Psoas muscle (tissue), 7 donors: ENCODE measurements at regions not wholly inside any gene's neighbourhood (a gene's known extent, or its start where the extent isn't known, plus 50 kb on each side); places are given as distances from the start of the nearest gene placed in this dataset.

Source experiments
- ATAC-seq, 4 donors: fragments of 200-7000 bp; cut with Tn5 transposase; one replicate each; pipeline ENCODE4 v1.9.1; 2020; ENCODE audit warnings: moderate library complexity in 3 of 4, mild to moderate bottlenecking in 2 of 4
- DNase-seq, 2 donors: peaks; one replicate each; pipeline ENCODE4 v3.0.0-alpha.2; 2020
- H3K27ac ChIP-seq: fragments of 200-600 bp; one replicate; pipeline ENCODE4 v1.8.0; 2022
- H3K27me3 ChIP-seq, 3 donors: fragments of 200-600 bp in 1 of 3; one replicate each; pipeline versions ENCODE4 v1.6.1 to v1.8.0; 2013 to 2022; ENCODE audit warnings: low read length in 2 of 3, mild to moderate bottlenecking in 2 of 3, moderate library complexity in 1 of 3; ENCODE audit not compliant: insufficient read depth in 3 of 3
- H3K36me3 ChIP-seq, 2 donors: fragments of 200-600 bp in 1 of 2; one replicate each; pipeline versions ENCODE4 v1.6.1 to v1.8.0; 2013 to 2022; ENCODE audit warnings: low read depth in 1 of 2, mild to moderate bottlenecking in 1 of 2, moderate library complexity in 1 of 2; ENCODE audit not compliant: insufficient read depth in 1 of 2
- H3K4me1 ChIP-seq: fragments of 200-600 bp; one replicate; pipeline ENCODE4 v1.8.0; 2022
- H3K4me3 ChIP-seq: fragments of 200-600 bp; one replicate; pipeline ENCODE4 v1.8.0; 2022; ENCODE audit warnings: mild to moderate bottlenecking
- H3K9me3 ChIP-seq: fragments of 200-600 bp; one replicate; pipeline ENCODE4 v1.8.0; 2022
- WGBS, 3 donors: extraction: QIAGEN DNeasy Blood & Tissue Kit; methylation state at CpG; one replicate each; pipeline versions ENCODE4 v1.1.6 to v1.1.7; 2013; 5-methylcytosine and 5-hydroxymethylcytosine counted together
- intact Hi-C, 2 donors: fragments of 100-400 bp; cut with DNase I; formaldehyde crosslinking; loops; one replicate each; pipeline versions ENCODE4 v1.11.0 to v1.14.2; 2022
- TF ChIP-seq, protein P1 (sequence below): fragments of 200-600 bp; IDR thresholded peaks from one replicate; pipeline ENCODE4 v1.8.0; 2022; ENCODE audit warnings: antibody characterized with exemption
- donor health status: healthy with polysubstance abuse.
- donor health status: DM: no; HTN: no; CAD: no; lungs with moderate emphysema.
- donor health status: Bipolar disorder and iron deficiency.
- donor health status: healthy.
- donor health status: DM: yes; HTN: yes; CAD: no.
- donor health status: DM: no; HTN: no; CAD: no.
- donor health status: DM: yes; HTN: yes; CAD: no.

DNA sequence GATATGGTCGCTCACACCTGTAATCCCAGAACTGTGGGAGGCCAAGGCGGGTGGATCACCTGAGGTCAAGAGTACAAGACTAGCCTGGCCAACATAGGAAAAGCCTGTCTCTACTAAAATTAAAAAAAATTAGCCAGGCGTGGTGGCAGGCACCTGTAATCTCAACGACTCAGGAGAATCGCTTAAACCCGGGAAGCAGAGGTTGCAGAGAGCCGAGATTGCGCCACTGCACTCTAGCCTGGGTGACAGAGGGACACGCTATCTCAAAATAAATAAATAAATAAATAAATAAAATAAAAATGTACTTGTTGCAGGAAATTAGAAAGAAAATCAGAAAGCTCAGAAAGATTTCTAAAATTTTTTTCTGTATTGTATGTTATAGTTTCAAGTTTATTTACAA is 113.9 kb downstream of the LITAF start:
- TF ChIP-seq, protein P1, sequence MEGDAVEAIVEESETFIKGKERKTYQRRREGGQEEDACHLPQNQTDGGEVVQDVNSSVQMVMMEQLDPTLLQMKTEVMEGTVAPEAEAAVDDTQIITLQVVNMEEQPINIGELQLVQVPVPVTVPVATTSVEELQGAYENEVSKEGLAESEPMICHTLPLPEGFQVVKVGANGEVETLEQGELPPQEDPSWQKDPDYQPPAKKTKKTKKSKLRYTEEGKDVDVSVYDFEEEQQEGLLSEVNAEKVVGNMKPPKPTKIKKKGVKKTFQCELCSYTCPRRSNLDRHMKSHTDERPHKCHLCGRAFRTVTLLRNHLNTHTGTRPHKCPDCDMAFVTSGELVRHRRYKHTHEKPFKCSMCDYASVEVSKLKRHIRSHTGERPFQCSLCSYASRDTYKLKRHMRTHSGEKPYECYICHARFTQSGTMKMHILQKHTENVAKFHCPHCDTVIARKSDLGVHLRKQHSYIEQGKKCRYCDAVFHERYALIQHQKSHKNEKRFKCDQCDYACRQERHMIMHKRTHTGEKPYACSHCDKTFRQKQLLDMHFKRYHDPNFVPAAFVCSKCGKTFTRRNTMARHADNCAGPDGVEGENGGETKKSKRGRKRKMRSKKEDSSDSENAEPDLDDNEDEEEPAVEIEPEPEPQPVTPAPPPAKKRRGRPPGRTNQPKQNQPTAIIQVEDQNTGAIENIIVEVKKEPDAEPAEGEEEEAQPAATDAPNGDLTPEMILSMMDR: no peak
- H3K4me3 ChIP-seq: no peak overlapping the region

DNA sequence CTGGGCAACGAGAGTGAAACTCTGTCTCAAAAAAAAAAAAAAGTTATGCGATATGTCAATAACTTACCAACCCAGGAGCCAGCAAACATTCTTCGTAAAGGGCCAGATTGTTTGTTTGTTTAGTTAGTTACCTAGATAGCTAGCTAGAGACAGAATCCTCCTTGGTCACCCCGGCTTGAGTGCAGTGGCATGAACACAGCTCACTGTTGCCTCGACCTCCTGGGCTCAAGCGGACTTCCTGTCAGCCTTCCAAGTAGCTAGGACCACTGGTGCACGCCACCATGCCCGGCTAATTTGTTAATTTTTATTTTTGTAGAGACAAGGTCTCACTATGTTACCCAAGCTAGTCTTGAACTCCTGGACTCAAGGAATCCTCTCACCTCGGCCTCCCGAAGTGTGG is 113.0 kb downstream of the LITAF start:
- TF ChIP-seq, protein P1: no peak
- Histone ChIP-seq H3K9me3 (no peaks in the 10 kb centered on the region), H3K4me1 (no peaks in the 10 kb centered on the region), H3K27ac (no peak overlapping the region), H3K27me3 (no peaks in the 10 kb centered on the region), H3K4me3 (no peak overlapping the region), H3K36me3 (no peaks in the 10 kb centered on the region)
- ATAC-seq (no peak), DNase-seq (no peak)
- 66 to 81% (median 66%) methylated on average over 10 of the region's 10 CpGs for whole genome bisulfite sequencing, 3 donors
- intact Hi-C loops: loop anchor here in 1 of 2 donors (5.0 kb wide), 1 partner anchor 51 kb away; no protein-coding TSS in a partner anchor

More for the DNA sequence above, 113.9 kb downstream of the LITAF start:
- H3K4me1 ChIP-seq: no peaks in the 10 kb centered on the region
- DNase-seq (no peak), ATAC-seq (no peak)
- no peak overlapping the region for H3K27ac ChIP-seq
- no peaks in the 10 kb centered on the region for H3K9me3 ChIP-seq
- intact Hi-C loops: loop anchor here in 1 of 2 donors (5.0 kb wide), 1 partner anchor 51 kb away; no protein-coding TSS in a partner anchor
- WGBS, 3 donors: 91 to 92% (median 92%) methylated on average over 9 of the region's 9 CpGs
- H3K36me3 ChIP-seq: no peaks in the 10 kb centered on the region
- no peaks in the 10 kb centered on the region for H3K27me3 ChIP-seq

DNA sequence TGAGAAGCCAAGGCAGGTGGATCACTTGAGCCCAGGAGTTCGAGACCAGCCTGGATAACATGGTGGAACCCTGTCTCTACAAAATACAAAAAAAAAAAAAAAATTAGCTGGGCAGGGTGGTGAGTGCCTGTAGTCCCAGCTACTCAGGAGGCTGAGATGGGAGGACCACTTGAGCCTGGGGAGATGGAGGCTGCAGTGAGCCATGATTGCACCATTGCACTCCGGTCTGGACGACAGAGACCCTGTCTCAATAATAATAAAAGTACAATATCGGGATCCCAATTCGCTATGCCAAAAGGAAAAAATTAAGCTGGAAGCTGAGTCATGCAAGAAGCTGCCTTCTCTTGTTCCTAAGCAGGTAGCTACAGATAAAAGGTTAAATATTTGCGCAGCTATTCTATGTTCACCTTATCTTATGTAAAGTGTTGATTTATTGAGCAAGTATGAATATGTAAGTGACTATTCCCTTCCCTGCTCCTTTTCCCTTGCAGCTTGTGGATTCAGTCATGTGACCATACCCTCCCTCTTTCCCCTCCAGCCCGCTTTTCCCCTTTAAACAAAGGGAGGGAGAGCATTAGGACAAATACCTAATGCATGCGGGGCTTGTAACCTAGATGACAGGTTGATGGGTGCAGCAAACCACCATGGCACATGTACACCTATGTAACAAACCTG is 112.0 kb downstream of the LITAF start:
- Histone ChIP-seq H3K36me3 (no peaks in the 10 kb centered on the region), H3K9me3 (no peaks in the 10 kb centered on the region), H3K4me3 (no peak overlapping the region), H3K4me1 (no peaks in the 10 kb centered on the region), H3K27me3 (no peaks in the 10 kb centered on the region), H3K27ac (no peak overlapping the region)
- TF ChIP-seq, protein P1: no peak
- intact Hi-C loops: loop anchor here in 1 of 2 donors (5.0 kb wide), 1 partner anchor 52 kb away; no protein-coding TSS in a partner anchor
- DNase-seq (no peak), ATAC-seq (no peak)
- 72 to 77% (median 74%) methylated on average over 8 of the region's 8 CpGs for WGBS, 3 donors

DNA sequence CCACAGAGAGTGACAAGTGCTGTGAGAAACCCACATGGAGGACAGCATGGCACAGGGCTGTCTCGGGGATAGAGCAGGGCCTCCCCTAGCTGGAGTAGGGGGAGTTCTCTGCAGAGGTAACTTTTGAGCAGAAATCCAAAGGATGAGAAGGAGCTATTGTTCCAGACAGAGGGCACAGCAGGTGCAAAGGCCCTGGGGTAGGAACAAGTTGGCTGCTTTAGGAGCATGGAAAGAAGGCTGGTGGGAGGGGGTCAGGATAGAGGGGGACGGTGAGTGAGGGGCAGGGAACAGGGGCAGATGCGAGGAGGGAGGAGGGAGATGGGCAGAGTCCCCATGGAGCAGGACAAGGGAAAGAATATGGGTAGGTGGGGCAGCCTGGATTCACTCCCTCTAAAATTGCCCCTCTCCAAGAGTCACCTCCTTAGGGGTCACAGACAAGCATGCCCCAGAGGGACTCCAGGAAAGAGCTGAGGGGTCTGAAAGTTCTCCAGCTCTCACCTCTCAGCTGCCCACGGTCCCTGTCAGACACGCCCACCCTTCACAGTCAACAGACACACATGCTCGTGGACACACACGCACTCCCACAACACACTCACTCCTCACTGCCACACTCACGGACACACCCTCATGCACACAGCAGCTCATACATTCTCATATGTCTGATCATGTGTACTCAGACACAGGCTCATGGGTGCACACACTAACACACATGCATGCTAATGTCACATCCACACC is 110.7 kb downstream of the LITAF start:
- H3K36me3 ChIP-seq: no peaks in the 10 kb centered on the region
- intact Hi-C loops: no loop called here
- no peak overlapping the region for H3K4me3 ChIP-seq
- H3K27me3 ChIP-seq: no peaks in the 10 kb centered on the region
- WGBS, 3 donors: 62 to 71% (median 65%) methylated on average over 8 of the region's 8 CpGs
- ATAC-seq: no peak
- TF ChIP-seq, protein P1: no peak
- H3K4me1 ChIP-seq: no peaks in the 10 kb centered on the region
- no peaks in the 10 kb centered on the region for H3K9me3 ChIP-seq
- DNase-seq: no peak
- no peak overlapping the region for H3K27ac ChIP-seq
